ENCODE measurements at regions not wholly inside any gene's neighbourhood (a gene's known extent, or its start where the extent isn't known, plus 50 kb on each side); places are given as distances from the start of the nearest gene placed in this dataset.
"Not testable (repeated sequence)": the region's sequence is repeated elsewhere in the genome, so short reads cannot be mapped to it uniquely, and the experiment has no call there.

DNA sequence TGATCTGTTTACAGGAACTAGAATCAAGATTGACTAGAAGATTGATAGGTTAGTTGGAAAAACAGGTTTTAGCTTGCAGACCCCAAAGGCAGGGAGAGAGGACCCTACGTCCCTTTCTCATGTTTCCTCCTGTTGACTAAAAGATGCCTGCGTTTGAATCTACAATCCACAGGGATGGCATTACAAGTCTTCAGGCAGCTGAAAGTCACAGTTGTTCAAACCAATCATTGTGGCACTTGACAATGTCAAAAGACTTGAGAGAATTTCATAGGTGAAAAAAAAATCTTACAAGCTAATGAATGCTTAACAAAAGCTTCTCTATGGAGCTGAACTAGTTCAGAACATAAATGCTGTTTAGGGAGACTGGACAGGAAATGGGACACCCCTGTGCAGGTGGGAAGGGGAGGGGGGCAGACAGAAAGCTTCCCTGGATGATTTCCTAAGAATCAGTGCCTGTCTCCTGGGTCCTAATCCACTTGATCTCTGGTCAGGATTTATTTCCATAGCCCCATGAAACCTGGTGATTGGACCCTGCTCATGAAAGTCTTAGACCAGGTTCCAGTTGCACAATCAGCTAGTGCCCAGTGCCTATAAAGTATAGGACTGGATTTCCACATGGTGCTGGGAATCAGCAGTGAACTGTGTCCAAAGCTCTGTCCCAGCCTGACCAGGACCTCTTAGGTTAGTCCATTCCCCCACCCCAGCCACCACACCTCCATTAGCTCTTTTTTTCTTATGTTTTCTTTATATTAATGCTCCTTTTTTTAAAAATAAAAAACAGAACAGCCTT lies 91.6 kb upstream of the BCAR3 start:
- DNase-seq (ENCODE audit: low read depth): no peak

DNA sequence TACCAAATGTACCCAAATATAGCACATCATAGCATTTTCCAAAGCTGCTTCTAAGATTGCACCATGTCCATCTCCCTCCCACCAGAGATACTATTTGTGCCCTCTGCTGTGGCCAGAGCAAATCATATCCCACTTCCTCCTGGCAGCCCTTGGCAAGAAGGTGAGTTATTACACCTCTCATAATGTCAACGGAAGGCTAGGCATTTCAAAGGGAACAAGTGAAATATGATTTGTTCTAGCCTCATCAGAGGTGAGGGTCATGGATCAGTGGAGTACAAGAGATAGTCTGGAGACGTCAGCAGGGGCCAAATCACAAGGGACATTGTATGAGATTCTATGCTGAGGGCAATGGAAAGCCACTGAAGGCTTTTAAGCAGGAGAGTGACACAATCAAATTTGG lies 90.2 kb upstream of the BCAR3 start:
- no peak for DNase-seq (ENCODE audit: low read depth)

DNA sequence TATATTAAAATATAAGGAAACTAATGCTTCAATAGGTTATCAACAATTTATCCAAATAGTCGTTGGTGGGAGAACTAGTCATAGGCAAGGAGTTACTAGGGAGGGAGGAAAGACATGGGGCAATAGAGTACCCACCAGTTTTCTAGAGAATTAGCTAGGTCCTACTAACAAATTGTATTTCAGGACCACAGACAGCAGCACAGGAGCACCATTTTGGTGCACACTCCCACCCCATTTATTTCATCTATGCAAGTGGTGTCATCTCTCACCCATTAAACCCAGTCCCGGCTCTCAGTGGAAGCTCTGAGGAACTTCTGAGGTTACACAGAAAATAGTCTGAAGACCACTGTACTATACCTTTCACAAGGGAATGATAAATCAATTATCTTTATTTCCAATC lies 89.0 kb upstream of the BCAR3 start:
- DNase-seq (ENCODE audit: low read depth): peak; percentile 35

DNA sequence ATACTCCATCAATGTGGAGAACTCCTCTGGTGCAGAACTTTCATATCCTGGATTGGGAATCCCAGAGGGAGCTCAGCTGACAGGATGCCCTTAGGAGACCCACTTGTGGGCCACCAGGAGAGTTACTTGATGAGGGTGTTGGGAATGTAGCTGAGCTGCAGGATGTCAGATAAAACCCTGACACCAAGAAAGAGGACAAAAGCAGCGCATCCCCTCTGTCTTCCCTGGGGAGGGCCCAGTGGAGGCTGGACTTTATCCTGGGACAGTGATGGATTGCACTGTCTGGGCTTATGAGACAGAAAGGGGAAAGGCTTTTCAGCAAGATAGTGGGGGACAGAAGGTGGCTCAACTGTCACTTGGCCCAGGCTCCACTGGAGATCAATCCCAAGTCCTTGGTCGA lies 88.1 kb upstream of the BCAR3 start:
- DNase-seq (ENCODE audit: low read depth): no peak

DNA sequence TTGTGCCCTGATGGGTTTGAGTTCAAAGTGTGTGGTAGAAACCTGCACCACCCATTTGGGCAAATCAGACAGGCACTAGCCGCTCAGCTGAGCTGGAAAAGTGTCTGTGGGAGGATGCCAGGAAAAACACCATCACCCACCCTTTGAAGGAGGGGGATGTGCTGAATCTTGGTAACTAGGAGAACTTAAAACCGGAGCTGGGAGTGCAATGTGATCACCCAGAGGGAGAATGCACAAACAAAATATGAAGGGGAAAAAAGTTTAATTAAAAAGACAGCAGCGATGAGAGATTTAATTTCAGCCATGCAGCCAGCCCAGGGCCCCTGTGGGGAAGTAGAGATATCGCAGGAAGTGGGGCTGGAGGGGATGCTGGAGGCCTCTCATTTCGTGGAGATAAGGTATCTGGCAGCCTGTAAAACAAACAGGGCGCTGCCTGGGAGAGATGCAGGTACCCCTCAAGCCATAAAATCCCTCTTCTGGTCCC lies 86.8 kb upstream of the BCAR3 start:
- DNase-seq (ENCODE audit: low read depth): peak; percentile 67

DNA sequence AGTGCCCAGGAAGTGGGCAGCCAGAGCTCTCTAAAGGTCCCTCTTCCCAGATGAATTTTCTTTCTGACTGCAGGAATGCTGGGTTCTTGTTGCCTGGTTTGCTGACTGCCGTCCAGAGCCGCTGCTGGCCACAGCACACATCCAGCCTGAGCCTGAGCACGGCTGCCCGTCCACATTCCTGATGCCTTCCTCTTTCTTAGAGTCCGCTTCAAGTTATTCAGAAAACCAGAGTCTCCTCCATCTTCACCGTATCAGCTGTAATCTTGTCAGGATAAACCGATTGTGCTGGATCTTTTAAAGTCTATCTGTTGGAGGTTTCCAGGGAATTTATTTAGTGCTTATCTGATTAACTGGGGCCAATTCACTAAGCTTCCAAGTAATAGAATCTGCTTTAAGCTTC lies 84.8 kb upstream of the BCAR3 start:
- DNase-seq (ENCODE audit: low read depth): no peak

DNA sequence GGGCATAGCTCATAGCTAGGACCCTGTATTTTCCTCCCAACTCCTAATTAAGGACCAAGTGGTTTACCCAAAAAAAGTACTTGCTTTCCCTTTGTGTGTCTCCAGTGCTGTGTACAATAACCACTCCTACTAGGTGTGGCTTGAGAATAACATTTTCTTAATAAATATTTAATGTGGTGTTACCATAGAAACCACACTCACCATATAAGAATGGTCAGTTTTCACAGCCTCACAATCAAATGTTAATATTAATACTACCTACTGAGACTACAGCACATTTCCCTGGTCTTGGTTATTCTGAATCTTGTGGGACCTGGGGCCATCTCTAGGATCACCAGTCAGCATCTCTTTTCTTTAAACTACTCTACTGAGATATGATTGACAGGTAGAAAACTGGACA lies 83.5 kb upstream of the BCAR3 start:
- no peak for DNase-seq (ENCODE audit: low read depth)

DNA sequence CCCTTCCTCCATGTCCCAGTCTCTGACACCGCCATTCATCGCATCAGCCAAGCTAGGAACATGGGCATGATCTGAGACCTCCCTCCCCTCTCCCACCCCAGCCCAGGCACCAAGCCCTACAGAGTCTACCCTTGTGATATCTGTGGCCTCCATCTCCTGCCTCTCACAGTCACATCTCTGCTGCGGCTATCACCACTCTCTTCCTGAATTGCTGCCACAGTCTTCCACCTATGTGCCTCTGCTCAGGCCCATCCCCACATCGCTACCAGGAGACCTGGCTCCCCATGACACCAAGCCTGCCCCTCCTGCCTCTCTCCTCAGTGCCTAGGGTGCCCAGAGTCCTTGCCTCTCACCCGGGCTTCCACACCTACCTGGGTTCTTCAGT lies 82.7 kb upstream of the BCAR3 start:
- DNase-seq (ENCODE audit: low read depth): no peak

DNA sequence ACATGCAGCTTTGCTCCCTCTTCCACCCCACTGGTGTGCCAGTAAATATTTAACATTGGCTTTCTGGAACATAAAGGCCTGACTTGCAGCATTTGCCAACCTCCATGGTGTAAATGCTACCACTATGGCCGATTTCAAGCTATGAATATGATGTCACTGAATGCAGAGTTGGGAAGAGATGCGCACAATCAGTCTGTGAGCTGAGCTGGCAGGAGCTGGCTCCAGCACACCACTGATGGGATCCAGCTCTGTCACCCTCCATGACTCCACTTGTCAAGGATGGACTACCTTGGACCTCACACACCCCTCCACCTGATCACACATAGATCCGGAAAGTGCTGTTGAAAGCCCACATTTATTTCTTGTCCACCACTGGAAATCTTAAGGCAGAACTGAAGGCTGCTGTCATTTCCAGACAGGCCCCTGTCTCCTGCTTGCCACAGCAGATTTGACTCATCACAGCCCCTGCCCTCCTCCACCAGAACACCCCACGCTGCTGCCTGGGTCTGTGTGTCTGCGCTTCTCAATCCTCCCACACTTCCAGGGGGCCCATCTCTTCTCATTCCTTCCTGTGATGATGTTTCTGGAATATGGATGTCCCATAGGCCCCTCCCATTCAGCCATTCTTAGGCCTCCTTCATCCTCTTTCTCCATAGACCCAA lies 82.2 kb upstream of the BCAR3 start:
- no peak for DNase-seq (ENCODE audit: low read depth)

DNA sequence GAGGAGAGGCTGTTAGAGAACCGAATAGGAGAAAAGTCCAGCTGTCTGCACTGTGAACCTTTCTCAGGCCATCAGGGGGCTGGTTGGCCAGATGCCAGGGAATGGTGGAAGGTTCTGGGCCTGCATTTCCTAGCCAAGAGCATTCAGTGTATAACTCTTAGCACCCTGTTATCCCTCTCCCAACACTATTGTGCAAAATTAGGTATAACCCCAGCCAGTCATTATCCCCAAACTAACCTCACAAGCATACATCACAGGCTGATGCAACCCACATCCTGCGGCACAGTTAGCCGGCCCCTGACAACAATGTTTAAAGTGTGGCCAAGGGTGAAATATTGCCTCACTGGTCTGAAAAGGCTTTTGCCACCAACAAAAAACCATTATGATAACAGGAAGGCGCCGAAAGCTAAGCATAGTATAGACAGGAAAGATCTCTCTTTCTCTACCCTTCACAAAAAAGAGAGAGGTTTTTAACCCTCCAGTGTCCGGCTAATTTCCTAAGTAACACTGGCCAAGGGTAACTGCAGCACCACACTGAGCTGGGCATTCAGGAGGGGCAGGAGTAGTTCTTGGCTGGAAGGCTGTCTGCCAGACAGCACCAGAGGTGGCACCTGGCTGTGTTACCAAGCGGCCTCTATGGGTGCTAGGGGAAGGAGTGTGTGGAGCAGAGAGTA lies 77.3 kb upstream of the BCAR3 start:
- peak; percentile 94 for DNase-seq (ENCODE audit: low read depth)

DNA sequence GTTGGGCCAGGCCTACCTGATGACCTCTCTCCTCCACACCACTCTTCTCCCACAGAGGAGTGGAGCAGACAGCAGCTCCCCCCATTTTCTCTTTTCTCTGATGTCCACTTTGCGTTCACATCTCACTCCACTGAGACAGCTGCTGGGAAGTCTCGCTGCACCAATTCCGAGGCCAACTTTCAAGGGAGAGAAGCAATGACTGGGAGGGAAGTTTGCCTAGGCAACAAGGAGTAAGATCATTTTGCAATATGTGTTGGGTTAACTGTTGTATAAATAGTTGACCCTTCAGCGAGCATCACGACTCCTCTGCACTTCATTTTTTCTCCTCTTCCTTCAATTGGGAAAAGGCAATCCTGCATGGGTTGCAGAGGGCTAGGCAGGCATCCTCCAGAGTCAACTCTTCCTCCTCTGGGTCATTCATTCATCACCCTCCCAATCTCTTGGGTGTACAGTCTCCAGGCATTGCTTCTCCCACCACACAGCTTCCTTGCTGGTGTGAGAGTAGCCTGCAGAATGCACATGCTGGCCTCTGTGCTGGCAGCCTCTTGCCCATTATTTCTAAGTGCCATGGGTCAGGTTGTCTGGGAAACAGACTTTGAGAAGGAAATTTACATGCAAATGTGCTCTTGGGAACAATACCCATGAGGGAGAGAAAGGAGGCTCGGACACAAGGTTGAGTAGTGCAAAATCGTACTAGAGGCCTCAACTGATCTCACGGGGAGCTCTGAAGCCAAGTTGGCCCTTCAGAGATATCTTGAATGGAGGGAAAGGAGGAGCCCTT lies 75.8 kb upstream of the BCAR3 start:
- no peak for DNase-seq (ENCODE audit: low read depth)

DNA sequence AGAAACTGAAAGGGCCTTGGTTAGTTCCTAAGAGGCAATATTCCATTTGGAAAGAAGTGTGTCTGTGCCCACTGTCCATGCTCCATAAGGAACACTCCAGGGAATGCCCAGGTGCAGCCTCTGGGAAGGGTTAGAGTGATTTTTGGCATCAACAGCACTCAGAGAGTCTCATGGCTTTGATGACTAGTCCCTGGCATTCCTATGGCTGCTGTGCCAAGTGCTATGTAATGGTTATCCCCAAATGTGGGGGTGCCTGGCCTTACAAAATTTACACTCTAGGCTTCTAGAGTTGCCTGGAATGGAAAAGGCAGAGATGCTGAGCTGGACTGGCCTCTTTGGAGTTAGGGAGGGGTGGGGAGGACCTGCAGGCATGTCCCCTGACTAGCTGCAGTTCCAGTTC lies 75.0 kb upstream of the BCAR3 start:
- DNase-seq (ENCODE audit: low read depth): peak; percentile 47

DNA sequence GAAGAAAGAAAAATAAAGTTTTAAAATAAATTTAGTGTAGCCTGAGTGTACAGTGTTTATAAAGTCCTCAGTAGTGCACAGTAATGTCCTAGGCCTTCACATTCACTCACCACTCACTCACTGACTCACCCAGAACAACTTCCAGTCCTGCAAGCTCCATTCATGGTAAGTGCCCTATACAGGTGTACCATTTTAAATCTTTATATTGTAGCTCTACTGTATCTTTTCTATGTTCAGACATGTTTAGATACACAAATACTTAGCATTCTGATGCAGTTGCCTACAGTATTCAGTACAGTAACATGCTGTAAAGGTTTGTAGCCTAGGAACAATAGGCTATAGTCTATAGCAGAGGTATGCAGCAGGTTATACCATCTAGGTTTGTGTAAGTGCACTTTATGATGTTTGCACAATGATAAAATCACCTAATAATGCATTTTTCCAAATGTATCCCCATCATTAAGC lies 73.6 kb upstream of the BCAR3 start:
- DNase-seq (ENCODE audit: low read depth): not testable (repeated sequence)

DNA sequence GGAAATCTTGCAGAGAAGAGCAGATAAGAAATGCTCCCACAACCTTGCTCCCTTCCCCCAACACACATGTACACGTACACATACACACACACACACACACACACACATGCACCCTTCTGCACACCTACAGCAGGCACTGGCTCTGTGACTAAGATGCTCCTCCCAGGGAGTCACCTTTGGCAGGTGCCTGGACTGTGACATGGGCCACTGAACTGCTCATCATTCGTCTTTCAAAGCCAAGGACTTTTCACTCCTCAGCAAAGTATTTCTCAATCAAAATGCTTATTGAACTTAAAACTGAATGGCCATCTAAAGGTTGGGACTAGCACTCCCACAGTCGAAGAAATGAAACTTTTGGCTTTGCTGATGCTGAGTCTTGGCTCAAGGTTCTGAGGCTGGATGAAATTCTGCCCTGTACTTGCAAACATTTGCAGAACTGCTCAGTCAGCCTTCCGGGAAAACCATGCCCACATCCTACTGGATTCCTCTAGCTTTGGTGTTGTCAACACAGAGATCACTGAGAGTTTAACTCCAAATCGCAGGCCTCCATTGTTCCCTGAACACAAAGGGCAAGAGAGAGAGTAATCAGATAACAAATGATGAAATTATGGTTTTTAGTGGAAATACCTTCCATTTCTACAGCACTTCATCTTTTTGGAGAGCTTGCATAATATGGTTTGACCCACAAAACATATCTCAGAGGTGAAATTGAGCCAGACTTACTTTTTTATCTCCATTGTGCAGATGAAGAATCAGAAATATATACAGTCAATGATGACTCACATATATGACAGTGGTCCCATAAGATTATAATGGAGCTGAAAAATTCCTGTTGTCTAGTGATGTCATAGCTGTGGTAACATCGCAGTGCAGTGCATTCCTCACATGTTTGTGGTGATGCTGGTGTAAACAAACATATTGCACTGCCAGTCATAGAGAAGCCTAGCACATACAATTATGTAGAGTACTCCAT lies 72.4 kb upstream of the BCAR3 start:
- peak; percentile 94 for DNase-seq (ENCODE audit: low read depth)

DNA sequence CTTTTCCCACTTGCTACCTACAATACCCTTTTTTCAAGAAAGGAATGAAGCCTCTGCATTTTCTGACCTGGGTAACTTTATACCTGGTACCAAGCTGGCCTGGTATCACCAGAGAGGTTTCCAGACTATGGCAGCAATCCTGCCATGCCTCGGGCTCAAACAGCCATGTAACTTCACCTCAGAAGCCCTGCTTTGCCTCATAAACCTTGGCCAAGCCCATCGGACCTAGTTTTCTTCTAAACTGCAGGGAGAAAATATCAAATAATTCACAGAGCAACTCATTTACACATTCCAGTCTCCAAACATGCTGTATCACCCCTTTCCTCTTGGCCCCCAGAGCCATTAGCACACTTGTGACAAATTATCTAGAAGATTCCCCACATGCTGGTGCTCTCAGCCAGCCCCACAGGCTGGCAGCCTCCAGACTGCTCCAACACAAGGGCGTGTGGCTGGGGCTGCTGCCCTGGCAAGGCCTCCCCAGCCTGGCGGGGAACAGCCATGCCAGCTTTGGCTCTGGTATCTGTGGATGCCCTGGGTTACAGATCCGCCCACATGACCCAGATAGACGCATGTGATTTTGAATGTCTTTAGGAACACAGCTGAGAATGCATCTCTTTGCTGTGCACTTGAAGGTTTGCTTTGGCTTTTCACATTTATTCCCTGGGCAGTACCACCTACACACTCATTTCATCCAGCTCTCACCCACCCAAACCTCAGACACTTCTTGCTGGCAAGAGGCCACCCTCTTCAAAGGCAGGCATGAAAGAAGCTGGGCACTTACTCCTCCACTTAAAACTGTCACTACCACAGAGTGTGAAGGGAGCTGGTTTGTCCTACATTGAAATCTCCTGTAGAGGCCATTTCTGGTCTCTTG lies 70.0 kb upstream of the BCAR3 start:
- DNase-seq (ENCODE audit: low read depth): peak; percentile 42

DNA sequence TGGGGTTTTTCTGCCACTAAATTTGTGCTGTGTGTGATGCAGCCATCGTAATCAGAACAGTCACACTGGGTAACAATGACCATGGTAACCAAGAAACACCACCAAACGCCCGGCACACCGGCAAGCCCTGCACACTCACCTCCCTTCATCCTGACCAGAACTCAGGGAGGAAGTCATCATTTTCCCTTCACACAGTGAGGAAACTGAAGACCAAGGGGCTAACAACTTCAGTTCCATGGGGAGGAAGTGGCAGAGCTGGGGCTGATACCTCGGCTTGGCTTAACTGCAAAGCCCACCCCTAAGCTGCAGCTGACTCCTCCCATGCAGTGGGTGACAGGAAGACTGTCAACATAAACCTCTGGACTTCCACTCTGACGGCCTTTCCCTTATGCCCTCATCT lies 69.3 kb upstream of the BCAR3 start:
- peak; percentile 39 for DNase-seq (ENCODE audit: low read depth)

DNA sequence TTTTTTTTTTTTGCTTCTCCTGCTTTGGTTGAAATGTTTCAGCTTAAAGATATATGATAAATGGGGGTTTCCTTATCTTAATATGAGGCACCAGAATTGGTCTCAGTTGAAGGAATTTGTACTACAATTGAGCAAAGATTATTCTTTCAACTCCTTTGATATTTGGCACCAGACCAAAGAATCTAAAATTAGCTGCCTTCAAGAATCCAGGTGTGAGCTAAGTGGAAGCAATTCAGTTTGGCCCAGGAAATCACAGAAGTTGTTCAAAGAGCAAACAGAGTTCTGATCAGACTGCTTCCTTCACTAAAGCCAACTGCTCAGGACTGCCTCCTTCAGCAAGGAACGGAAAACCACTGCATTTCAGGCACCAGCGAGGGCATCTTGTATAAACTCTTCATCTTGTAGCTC lies 68.3 kb upstream of the BCAR3 start:
- peak; percentile 58 for DNase-seq (ENCODE audit: low read depth)

DNA sequence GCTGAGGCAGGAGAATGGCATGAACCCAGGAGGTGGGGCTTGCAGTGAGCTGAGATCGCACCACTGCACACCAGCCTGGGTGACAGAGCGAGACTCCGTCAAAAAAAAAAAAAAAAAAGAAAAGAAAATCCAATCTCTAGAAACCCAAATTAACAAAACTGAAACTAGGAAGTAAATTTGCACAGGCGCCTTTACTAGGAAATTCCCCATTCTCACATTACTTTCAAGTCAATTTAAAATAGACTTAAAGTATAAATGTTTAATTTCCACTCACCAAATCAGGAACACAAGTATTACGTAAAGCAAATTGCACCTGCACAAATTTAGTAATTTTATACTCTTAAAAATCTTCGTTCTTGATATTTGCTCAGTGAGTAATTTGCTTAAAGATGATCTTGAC lies 67.8 kb upstream of the BCAR3 start:
- no peak for DNase-seq (ENCODE audit: low read depth)

DNA sequence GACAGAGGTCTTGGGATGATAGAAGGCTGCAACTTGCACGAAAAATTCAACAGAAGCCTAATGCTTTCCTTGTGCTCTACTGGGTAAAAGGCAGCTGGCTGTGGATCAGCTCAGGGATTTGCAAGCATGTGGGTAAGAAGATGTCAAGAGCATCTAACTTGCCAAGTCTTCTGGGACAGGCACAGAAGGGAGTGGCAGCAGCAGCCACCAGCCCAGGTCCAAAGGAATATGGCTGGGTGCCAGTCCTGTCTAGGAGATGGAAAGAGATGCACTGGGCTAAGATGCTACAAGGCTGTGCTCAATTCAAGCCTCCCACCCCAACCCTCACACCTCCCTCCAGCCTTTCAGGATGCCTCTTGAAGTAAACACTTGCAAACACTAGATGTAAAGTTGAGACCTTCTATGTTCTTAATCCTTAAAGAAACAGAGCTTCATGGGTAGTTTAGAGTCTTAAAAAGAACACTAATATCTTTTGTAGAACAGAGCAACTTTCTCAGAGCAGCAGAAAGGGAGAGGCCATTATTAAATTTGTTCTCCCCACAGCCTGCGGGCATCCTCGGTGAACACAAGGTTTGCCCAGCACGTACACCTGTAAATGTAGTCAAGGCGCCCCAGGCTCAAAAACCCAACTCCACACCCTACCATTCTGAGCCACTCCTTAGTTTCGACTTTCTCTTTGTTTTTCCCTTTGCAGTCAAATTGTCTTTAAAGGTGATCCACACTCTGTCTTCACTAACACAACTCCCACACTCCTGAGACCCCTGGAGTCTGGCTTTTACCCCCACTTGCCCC lies 64.6 kb upstream of the BCAR3 start:
- no peak for DNase-seq (ENCODE audit: low read depth)
